ENCODE measurements at regions not wholly inside any gene's neighbourhood (a gene's known extent, or its start where the extent isn't known, plus 50 kb on each side); places are given as distances from the start of the nearest gene placed in this dataset.

DNA sequence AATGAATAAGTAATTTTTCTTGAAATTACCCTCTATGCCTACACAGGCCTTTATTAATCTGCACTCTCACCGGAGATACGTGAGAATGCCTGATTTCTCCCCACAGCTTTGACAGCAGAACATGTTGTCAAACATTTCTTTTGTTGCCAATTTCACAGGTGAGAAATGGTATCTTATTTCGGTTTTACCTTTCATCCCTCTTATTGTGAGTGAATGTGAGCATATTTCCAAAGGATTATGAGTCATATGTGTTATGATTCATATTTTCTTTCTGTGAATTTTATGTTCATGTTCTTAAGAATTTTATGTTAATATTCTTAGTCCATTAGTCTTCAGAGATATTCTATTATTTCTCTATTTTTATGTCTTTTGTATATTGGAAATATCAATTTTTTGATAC, 965.1 kb downstream of the CCSER2 start:
- H3K27me3 ChIP-seq (ENCODE audit: control insufficient read depth, insufficient read depth, low read length), result no peaks in the 10 kb centered on the region
- FAIRE-seq (no peak), DNase-seq (ENCODE audit: low read depth) (peak; percentile 77)
- no peak overlapping the region for H3K4me3 ChIP-seq (ENCODE audit: low read depth, low read length)
- H3K36me3 ChIP-seq (ENCODE audit: control insufficient read depth, insufficient read depth, low read length), result no peaks in the 10 kb centered on the region
- TF ChIP-seq, protein P1, sequence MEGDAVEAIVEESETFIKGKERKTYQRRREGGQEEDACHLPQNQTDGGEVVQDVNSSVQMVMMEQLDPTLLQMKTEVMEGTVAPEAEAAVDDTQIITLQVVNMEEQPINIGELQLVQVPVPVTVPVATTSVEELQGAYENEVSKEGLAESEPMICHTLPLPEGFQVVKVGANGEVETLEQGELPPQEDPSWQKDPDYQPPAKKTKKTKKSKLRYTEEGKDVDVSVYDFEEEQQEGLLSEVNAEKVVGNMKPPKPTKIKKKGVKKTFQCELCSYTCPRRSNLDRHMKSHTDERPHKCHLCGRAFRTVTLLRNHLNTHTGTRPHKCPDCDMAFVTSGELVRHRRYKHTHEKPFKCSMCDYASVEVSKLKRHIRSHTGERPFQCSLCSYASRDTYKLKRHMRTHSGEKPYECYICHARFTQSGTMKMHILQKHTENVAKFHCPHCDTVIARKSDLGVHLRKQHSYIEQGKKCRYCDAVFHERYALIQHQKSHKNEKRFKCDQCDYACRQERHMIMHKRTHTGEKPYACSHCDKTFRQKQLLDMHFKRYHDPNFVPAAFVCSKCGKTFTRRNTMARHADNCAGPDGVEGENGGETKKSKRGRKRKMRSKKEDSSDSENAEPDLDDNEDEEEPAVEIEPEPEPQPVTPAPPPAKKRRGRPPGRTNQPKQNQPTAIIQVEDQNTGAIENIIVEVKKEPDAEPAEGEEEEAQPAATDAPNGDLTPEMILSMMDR (IDR thresholded peaks at IDR 0.05; ENCODE audit: insufficient read depth, low read length, severe bottlenecking), result no peak

DNA sequence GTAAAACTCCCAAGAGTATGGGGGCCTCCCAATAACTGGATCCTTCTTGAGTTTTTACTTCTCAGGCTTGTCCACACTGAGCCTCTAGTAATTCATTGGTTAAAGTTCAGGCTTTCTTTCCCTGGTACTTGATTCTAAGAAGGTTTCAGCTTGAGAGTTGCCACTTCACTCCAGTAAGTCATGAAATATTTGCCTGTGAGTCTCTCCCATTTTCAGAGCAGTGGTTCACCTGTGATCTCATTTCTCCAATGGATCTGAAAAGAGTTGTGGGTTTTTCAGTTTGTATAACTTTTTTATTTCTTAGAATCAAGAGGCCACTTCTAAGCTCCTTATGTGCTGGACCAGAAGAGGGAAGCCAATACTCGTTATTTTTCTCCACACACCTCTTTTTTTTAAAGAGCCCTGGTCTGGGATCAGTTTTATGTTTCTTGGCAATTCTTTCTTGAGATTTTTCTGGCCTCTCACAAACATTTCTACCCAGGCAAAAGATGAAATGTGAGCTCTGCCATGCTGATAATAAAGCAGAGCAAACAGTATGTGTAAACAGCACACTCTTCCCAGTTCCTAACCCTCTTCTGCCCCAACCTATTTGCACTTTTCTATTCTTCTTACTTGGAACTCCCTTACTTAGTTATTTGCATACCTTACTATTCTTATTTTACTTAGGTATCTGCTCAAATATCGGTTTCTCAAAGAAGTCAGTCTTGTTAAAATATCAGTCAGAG, 983.4 kb downstream of the CCSER2 start:
- TF ChIP-seq, protein P1 (IDR thresholded peaks at IDR 0.05; ENCODE audit: insufficient read depth, low read length, severe bottlenecking), result no peak
- no peaks in the 10 kb centered on the region for H3K27me3 ChIP-seq (ENCODE audit: control insufficient read depth, insufficient read depth, low read length)
- DNase-seq (ENCODE audit: low read depth) (no peak), FAIRE-seq (no peak)
- H3K36me3 ChIP-seq (ENCODE audit: control insufficient read depth, insufficient read depth, low read length), result no peaks in the 10 kb centered on the region
- no peak overlapping the region for H3K4me3 ChIP-seq (ENCODE audit: low read depth, low read length)

DNA sequence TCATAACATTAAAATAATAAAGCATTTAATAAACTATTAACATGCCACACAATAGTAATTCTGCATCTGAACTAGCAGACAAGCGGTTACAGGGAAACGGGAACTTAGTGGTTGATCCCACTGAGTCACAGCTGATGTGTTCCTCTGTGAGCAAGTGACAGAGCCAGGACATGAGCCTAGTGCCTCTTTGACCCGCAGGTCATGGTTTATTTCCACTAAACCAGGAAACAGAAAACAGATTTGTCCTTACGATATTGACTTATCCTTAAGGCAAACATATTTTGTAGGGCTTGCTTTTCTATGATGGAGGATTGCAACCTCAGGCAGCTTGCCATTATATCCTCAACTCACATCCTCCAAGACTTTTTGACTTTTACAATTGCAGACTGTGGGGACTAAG, 987.3 kb downstream of the CCSER2 start:
- no peaks in the 10 kb centered on the region for H3K27me3 ChIP-seq (ENCODE audit: control insufficient read depth, insufficient read depth, low read length)
- no peak overlapping the region for H3K4me3 ChIP-seq (ENCODE audit: low read depth, low read length)
- DNase-seq (ENCODE audit: low read depth), result no peak
- TF ChIP-seq, protein P1 (IDR thresholded peaks at IDR 0.05; ENCODE audit: insufficient read depth, low read length, severe bottlenecking), result no peak
- H3K36me3 ChIP-seq (ENCODE audit: control insufficient read depth, insufficient read depth, low read length), result no peaks in the 10 kb centered on the region
- no peak for FAIRE-seq

DNA sequence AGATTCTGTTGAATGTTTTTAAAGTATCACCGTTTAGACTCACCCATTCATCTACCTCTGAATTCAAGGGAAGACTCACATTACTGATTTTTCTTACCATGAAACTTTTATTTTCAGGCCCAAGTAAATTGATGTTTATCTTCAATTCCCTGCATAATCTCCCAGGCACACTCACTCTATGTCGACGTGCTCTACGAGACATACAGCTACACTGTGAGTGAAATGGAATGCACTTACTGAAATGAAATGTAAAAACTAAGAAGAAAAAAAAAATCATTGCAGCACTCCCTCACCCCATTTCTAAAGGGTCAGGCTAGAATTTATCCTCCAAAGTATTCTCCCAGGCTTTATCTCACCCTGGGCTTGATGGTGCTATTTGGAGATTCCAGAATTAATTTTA, 987.9 kb downstream of the CCSER2 start:
- FAIRE-seq, result no peak

DNA sequence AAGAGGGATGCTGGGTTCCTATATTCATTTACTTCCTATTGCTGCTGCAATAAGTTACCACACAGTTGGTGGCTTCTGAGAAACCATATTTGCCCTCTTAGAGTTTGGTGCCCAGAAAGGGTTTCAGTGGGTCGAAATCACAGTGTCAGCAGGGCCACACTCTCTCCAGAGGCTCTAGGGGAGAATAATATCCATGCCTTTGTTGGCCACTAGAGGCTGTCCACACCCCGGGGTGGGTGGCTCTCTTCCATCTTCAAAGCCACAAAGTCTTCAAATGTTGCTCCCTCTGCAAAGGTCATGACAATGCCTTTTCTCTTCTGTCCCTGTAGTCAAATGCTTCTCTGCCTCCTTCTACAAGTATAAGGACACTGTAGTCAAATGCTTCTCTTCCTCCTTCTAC, 989.4 kb downstream of the CCSER2 start:
- TF ChIP-seq, protein P1 (IDR thresholded peaks at IDR 0.05; ENCODE audit: insufficient read depth, low read length, severe bottlenecking), result no peak
- H3K27me3 ChIP-seq (ENCODE audit: control insufficient read depth, insufficient read depth, low read length), result no peaks in the 10 kb centered on the region

More for the DNA sequence above, 987.9 kb downstream of the CCSER2 start:
- no peak overlapping the region for H3K4me3 ChIP-seq (ENCODE audit: low read depth, low read length)
- no peaks in the 10 kb centered on the region for H3K36me3 ChIP-seq (ENCODE audit: control insufficient read depth, insufficient read depth, low read length)
- no peaks in the 10 kb centered on the region for H3K27me3 ChIP-seq (ENCODE audit: control insufficient read depth, insufficient read depth, low read length)
- TF ChIP-seq, protein P1 (IDR thresholded peaks at IDR 0.05; ENCODE audit: insufficient read depth, low read length, severe bottlenecking), result no peak
- no peak for DNase-seq (ENCODE audit: low read depth)

More for the DNA sequence above, 989.4 kb downstream of the CCSER2 start:
- DNase-seq (ENCODE audit: low read depth), result no peak
- Histone ChIP-seq H3K36me3 (ENCODE audit: control insufficient read depth, insufficient read depth, low read length) (no peaks in the 10 kb centered on the region), H3K4me3 (ENCODE audit: low read depth, low read length) (no peak overlapping the region)
- FAIRE-seq, result no peak

Data from bronchial epithelial cell (primary cell).